ENCODE measurements at regions not wholly inside any gene's neighbourhood (a gene's known extent, or its start where the extent isn't known, plus 50 kb on each side); places are given as distances from the start of the nearest gene placed in this dataset.

DNA sequence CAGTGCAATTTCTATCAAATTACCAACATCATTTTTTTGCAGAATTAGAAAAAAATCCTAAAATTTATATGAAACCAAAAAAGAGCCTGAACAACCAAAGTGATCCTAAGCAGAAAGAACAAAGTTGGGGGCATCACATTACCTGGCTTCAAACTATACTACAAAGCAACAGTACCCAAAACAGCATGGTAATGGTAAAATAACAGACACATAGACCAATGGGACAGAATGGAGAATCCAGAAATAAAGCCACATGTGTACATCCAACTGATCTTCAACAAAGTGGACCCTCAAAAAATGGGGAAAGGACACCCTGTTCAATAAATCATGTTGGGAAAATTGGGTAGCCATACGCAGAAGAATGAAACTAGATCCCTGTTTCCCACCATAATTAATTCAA lies 245.7 kb upstream of the CTAGE1 start:
- H3K27ac ChIP-seq, result no peak overlapping the region
- H3K9me3 ChIP-seq, result peaks cover 0 to 5% (median 0%) of the 10 kb centered on the region in 3 donors
- no peak for TF ChIP-seq POLR2A (IDR thresholded peaks at IDR 0.05)
- TF ChIP-seq, protein P1, sequence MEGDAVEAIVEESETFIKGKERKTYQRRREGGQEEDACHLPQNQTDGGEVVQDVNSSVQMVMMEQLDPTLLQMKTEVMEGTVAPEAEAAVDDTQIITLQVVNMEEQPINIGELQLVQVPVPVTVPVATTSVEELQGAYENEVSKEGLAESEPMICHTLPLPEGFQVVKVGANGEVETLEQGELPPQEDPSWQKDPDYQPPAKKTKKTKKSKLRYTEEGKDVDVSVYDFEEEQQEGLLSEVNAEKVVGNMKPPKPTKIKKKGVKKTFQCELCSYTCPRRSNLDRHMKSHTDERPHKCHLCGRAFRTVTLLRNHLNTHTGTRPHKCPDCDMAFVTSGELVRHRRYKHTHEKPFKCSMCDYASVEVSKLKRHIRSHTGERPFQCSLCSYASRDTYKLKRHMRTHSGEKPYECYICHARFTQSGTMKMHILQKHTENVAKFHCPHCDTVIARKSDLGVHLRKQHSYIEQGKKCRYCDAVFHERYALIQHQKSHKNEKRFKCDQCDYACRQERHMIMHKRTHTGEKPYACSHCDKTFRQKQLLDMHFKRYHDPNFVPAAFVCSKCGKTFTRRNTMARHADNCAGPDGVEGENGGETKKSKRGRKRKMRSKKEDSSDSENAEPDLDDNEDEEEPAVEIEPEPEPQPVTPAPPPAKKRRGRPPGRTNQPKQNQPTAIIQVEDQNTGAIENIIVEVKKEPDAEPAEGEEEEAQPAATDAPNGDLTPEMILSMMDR (IDR thresholded peaks at IDR 0.05), result no peak
- 83 to 90% methylated on average over 1 of the region's 1 CpG for WGBS, 2 donors
- H3K27me3 ChIP-seq, result no peaks in the 10 kb centered on the region
- no peak overlapping the region for H3K4me3 ChIP-seq
- DNase-seq (no peak), ATAC-seq (no peak)
- H3K36me3 ChIP-seq (replicated peaks in 1 of 2; ENCODE audit: insufficient read depth in 1 of 2, low read depth in 2 of 2), result no peaks in the 10 kb centered on the region
- no peaks in the 10 kb centered on the region for H3K4me1 ChIP-seq
- intact Hi-C loops (cut with DNase I), result no loop called here

DNA sequence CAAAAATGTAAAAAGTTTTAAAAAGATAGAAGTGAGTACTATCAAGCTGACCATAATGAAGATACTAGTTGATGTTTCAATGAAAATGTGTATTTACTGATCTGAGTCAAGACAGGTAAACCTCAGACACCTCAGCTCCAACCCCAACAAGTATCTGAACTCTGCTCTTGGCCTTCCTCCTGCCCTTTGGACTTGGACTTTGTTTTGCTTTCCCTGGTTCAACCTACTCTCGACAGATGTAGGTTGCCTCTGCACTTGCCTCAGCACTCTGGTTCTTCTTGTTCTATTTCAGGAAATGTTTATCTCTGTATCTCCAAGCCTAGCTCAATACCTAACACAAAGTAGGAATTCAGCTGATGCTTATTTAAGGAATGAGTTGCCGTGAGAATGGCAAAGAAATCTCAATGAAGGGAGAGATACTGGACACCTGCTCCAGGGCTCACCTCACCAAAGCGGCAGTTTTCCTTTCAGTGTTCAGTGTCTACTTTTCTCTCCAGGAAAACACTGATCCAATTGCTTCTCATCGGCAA lies 248.8 kb upstream of the CTAGE1 start:
- 62 to 64% methylated on average over 4 of the region's 4 CpGs for WGBS, 2 donors
- TF ChIP-seq, protein P1 (IDR thresholded peaks at IDR 0.05), result no peak
- TF ChIP-seq POLR2A (IDR thresholded peaks at IDR 0.05), result no peak
- Histone ChIP-seq H3K27me3 (no peaks in the 10 kb centered on the region), H3K4me3 (no peak overlapping the region), H3K27ac (no peak overlapping the region), H3K4me1 (peaks cover 10% of the 10 kb centered on the region), H3K36me3 (replicated peaks in 1 of 2; ENCODE audit: insufficient read depth in 1 of 2, low read depth in 2 of 2) (no peaks in the 10 kb centered on the region), H3K9me3 (peaks cover 0 to 5% (median 0%) of the 10 kb centered on the region in 3 donors)
- intact Hi-C loops (cut with DNase I), result no loop called here
- DNase-seq, result no peak
- no peak for ATAC-seq

DNA sequence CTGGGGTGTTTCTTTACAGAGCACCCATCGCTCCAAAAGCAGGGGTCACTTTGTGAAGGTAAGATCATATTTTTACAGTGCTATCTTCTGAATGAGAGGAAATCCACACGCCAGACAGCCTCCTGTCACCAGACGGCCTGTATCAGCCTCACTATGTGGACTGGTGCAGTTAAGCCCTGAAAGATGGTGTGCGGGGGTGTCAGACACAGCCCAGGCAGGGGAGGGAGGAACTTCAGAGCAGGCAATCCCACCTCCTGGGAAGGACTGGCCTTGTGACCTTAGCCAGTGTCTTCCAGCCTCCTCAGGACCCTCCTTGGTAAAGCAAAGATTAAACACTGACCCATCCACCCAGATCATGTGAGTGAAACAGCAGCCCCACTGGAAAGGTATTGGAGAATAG lies 249.4 kb upstream of the CTAGE1 start:
- no peak overlapping the region for H3K27ac ChIP-seq
- H3K4me1 ChIP-seq, result peaks cover 15% of the 10 kb centered on the region
- intact Hi-C loops (cut with DNase I), result no loop called here
- peaks cover 0 to 5% (median 0%) of the 10 kb centered on the region in 3 donors for H3K9me3 ChIP-seq
- ATAC-seq (no peak), DNase-seq (no peak)
- 79 to 87% methylated on average over 4 of the region's 4 CpGs for WGBS, 2 donors
- H3K27me3 ChIP-seq, result no peaks in the 10 kb centered on the region
- no peaks in the 10 kb centered on the region for H3K36me3 ChIP-seq (replicated peaks in 1 of 2; ENCODE audit: insufficient read depth in 1 of 2, low read depth in 2 of 2)
- TF ChIP-seq, protein P1 (IDR thresholded peaks at IDR 0.05), result no peak
- H3K4me3 ChIP-seq, result no peak overlapping the region

DNA sequence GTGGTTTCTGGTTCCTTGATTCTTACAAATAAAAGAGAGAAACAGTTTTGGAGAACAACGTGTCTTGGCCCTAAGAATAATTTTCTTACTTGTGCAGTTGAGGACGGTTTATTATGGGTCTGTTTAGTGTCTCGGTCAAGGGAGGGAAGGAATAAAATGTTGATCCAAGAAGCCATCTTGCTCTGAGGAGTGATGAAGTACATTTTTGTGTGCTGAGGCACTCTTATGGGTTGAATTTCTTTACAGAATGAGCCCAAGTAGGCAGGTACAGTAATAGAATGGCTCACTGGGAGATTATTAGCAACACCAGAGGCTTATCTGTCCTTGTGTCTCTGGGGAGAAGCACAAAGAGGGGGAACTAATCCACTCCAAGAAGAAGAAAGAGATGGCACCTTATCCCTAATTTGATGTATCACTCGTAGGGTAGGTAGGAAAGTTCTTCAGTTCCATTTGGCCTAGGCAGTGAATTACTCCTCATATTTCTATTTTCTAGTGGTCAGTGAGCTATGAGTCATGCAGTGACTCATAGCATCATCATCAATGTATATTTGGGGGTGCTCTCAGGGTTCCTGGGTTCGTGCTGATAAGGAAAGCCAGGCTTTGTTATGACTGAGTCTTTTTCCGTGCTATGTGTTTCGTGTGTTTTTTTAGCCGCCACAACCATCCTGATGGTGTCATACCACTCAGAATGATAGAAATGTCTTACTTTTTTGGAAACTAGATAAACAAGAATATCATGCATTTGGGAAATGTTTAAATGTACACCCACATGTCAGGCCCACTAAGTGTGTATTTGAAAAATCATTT lies 250.1 kb upstream of the CTAGE1 start:
- TF ChIP-seq, protein P1 (IDR thresholded peaks at IDR 0.05), result no peak
- no peak for TF ChIP-seq POLR2A (IDR thresholded peaks at IDR 0.05)
- intact Hi-C loops (cut with DNase I), result no loop called here
- 87 to 89% methylated on average over 8 of the region's 8 CpGs for WGBS, 2 donors
- Histone ChIP-seq H3K36me3 (replicated peaks in 1 of 2; ENCODE audit: insufficient read depth in 1 of 2, low read depth in 2 of 2) (no peaks in the 10 kb centered on the region), H3K27me3 (no peaks in the 10 kb centered on the region), H3K4me3 (no peak overlapping the region), H3K4me1 (peaks cover 15% of the 10 kb centered on the region), H3K27ac (no peak overlapping the region), H3K9me3 (peaks cover 0 to 5% (median 0%) of the 10 kb centered on the region in 3 donors)
- DNase-seq (no peak), ATAC-seq (no peak)

DNA sequence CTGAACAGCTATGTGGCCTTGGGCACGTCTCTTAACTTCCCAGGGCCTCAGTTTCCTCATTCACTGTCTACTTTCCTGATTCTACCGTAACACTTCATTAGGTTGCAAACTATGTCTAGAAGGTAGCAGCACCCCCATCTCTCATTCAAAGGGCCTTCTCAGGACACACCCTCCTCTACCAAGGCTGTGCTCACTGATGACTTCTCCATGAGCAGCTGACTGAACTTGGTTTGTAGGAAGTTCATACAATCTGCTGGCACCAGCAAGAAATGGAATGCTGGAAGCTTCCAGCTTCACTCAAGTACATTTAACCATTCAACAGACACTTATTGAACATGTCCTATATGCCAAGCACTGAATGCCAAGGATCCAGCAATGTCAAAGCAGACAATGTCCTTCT lies 250.8 kb upstream of the CTAGE1 start:
- Histone ChIP-seq H3K36me3 (replicated peaks in 1 of 2; ENCODE audit: insufficient read depth in 1 of 2, low read depth in 2 of 2) (no peaks in the 10 kb centered on the region), H3K27me3 (no peaks in the 10 kb centered on the region), H3K4me1 (peaks cover 15% of the 10 kb centered on the region), H3K4me3 (no peak overlapping the region), H3K27ac (no peak overlapping the region), H3K9me3 (peaks cover 0 to 5% (median 0%) of the 10 kb centered on the region in 3 donors)
- DNase-seq (no peak), ATAC-seq (no peak)
- 91 to 96% methylated on average over 2 of the region's 2 CpGs for WGBS, 2 donors
- no peak for TF ChIP-seq POLR2A (IDR thresholded peaks at IDR 0.05)
- TF ChIP-seq, protein P1 (IDR thresholded peaks at IDR 0.05), result no peak
- intact Hi-C loops (cut with DNase I), result no loop called here

Data from body of pancreas (tissue), 4 donors.